Mucosa of descending colon (tissue), 3 donors: ENCODE measurements at regions not wholly inside any gene's neighbourhood (a gene's known extent, or its start where the extent isn't known, plus 50 kb on each side); places are given as distances from the start of the nearest gene placed in this dataset.

ENCODE experiments used
- ATAC-seq: fragments of 200-7000 bp; cut with Tn5 transposase; one replicate; pipeline ENCODE4 v1.9.1; 2020; ENCODE audit warnings: mild to moderate bottlenecking, moderate library complexity
- DNase-seq, 3 donors: peaks; one replicate each; pipeline ENCODE4 v3.0.0-alpha.2; 2020
- H3K36me3 ChIP-seq: fragments of 200-600 bp; one replicate; pipeline ENCODE4 v1.8.0; 2021; ENCODE audit warnings: low read depth, mild to moderate bottlenecking
- H3K4me1 ChIP-seq: fragments of 200-600 bp; one replicate; pipeline ENCODE4 v1.8.0; 2021; ENCODE audit warnings: low read depth, mild to moderate bottlenecking
- H3K4me3 ChIP-seq: fragments of 200-600 bp; one replicate; pipeline ENCODE4 v1.8.0; 2021; ENCODE audit warnings: mild to moderate bottlenecking
- H3K9me3 ChIP-seq: fragments of 200-600 bp; one replicate; pipeline ENCODE4 v1.8.0; 2021; ENCODE audit warnings: mild to moderate bottlenecking
- intact Hi-C, 2 donors: fragments of 100-400 bp; cut with DNase I in 1 of 2; cut with micrococcal nuclease in 1 of 2; formaldehyde crosslinking; loops; one replicate each; pipeline versions ENCODE4 v1.11.0 to v1.11.1; 2022; cut with DNase I, micrococcal nuclease
- TF ChIP-seq, protein P1 (sequence below): fragments of 200-600 bp; IDR thresholded peaks from one replicate; pipeline ENCODE4 v1.8.0; 2022; ENCODE audit warnings: antibody characterized with exemption, mild to moderate bottlenecking
- donor health status: DM: no; HTN: no; CAD: no; lungs with moderate emphysema.
- donor health status: DM: no; HTN: no; CAD: no.
- donor health status: DM: no; HTN: yes; CAD: no.

DNA sequence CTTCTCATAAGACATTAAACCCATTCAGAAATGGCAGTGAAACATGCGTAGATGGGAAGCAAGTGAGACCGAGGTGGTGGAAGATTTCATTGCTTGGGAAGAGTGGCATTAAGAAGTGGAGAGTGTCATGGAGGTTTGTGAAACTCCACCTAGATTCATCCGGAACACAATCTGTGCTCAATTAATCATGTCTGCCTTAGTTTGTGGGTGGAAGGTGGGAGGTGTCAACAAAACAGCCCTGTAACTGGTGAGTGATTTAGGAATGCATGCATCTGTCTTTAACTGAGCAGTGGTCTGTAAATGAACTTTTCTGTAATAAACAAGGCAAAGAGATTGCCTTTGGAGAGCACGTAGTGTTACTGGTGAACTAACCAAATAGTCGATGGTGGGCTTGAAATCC, 113.7 kb downstream of the WNT5A start:
- Histone ChIP-seq H3K36me3 (no peaks in the 10 kb centered on the region), H3K4me3 (no peak overlapping the region), H3K9me3 (no peaks in the 10 kb centered on the region), H3K4me1 (no peaks in the 10 kb centered on the region)
- DNase-seq = no peak
- TF ChIP-seq, protein P1, sequence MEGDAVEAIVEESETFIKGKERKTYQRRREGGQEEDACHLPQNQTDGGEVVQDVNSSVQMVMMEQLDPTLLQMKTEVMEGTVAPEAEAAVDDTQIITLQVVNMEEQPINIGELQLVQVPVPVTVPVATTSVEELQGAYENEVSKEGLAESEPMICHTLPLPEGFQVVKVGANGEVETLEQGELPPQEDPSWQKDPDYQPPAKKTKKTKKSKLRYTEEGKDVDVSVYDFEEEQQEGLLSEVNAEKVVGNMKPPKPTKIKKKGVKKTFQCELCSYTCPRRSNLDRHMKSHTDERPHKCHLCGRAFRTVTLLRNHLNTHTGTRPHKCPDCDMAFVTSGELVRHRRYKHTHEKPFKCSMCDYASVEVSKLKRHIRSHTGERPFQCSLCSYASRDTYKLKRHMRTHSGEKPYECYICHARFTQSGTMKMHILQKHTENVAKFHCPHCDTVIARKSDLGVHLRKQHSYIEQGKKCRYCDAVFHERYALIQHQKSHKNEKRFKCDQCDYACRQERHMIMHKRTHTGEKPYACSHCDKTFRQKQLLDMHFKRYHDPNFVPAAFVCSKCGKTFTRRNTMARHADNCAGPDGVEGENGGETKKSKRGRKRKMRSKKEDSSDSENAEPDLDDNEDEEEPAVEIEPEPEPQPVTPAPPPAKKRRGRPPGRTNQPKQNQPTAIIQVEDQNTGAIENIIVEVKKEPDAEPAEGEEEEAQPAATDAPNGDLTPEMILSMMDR = no peak
- no peak for ATAC-seq
- intact Hi-C loops = no loop called here

DNA sequence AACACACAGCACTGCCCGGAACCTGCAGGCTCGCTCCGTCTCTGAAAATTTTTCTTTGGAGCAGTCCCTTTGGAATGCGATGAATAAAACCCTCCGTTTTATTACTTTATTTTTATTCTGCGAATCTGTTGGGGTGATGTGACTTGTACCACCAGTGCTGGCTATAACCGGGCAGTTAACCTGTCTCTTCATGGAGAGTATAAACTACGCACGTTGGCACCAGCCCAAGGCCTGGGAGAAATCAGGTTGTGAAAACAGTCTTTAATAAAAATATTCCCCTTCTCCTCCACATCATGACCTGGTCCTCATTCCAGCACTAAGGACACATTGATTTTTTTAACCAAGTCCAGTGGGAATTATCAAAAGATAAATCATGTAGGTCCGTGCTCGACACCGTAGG, 116.8 kb downstream of the WNT5A start:
- Histone ChIP-seq H3K4me3 (no peak overlapping the region), H3K36me3 (no peaks in the 10 kb centered on the region), H3K9me3 (no peaks in the 10 kb centered on the region), H3K4me1 (no peaks in the 10 kb centered on the region)
- no peak for ATAC-seq
- TF ChIP-seq, protein P1 = no peak
- intact Hi-C loops = no loop called here
- no peak for DNase-seq

DNA sequence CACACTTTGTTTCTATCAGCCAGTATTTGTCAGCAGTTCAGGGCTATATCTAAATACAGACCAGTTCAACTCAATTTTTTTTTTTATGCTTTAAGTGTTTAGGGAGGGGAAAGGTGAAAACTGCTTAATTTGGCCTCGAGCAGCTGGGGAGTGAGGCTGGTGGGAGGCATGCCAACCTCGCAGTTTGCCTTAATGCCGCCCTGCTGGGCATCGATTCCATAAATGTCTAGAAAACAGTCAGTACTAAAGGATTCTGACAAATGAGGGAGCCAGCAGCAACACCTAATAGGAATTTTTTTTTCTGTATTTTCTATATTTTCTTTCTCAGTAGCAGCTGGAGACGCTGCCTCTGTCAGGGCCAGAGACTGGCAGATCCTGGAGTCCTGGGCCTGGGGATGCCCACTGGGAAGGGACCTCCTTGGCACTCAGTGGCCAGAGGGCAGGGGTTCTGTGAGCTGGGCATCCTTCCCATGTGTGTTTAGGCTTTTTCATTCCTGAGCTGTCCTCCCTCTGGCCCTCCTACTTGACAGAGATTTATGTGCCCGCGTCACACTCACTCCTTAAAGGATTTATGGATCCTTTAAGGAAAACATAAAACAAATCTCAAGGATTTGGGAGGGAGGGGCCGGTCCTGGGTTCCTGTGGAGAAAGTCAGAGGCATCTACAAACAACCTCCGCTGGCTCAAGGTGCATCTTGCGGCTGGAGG, 117.8 kb downstream of the WNT5A start:
- H3K4me3 ChIP-seq = no peak overlapping the region
- intact Hi-C loops = no loop called here
- no peak for DNase-seq
- TF ChIP-seq, protein P1 = no peak
- H3K9me3 ChIP-seq = no peaks in the 10 kb centered on the region
- H3K4me1 ChIP-seq = no peaks in the 10 kb centered on the region
- ATAC-seq = no peak
- H3K36me3 ChIP-seq = no peaks in the 10 kb centered on the region

DNA sequence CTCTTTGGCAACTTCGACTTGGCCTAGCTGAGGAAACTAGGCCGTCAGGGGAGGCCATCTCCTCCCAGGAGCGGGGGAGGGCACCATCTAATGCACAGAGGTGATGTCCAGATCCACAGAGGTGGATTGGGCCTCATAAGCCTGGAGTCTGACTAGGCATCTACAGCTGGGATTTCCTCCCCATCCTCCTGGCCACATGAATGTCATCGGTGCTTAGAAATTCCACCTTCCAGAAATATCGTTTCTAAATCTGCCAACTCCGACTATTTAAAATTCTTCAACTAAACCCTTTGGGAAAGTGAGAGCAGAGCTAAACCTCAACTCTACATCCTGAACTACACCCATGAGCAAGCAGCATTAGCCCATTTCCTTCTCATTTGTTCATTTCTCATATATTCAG, 118.7 kb downstream of the WNT5A start:
- TF ChIP-seq, protein P1 = no peak
- Histone ChIP-seq H3K4me1 (no peaks in the 10 kb centered on the region), H3K9me3 (no peaks in the 10 kb centered on the region), H3K4me3 (no peak overlapping the region), H3K36me3 (no peaks in the 10 kb centered on the region)
- ATAC-seq (no peak), DNase-seq (no peak)
- intact Hi-C loops = no loop called here

DNA sequence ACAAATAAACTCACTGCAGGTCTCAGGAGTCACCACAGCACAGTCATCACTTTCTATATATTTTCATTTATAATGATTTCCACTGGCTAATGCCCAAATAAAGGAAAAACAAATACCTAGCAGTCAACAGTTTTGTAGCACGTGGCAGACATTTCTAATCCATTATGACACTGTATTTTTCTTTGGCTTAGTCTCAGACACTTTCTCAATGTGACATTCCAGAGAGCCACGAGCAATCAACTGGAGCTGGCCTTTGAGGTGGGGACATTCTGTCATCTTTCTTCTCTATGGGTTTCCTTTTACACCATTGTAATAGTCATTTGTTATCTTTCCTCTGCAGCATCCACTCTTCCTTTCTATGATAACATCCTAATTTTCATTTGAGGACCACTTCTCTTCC, 119.7 kb downstream of the WNT5A start:
- intact Hi-C loops = no loop called here
- TF ChIP-seq, protein P1 = no peak
- Histone ChIP-seq H3K9me3 (no peaks in the 10 kb centered on the region), H3K36me3 (no peaks in the 10 kb centered on the region), H3K4me3 (no peak overlapping the region), H3K4me1 (no peaks in the 10 kb centered on the region)
- DNase-seq = no peak
- ATAC-seq = no peak

DNA sequence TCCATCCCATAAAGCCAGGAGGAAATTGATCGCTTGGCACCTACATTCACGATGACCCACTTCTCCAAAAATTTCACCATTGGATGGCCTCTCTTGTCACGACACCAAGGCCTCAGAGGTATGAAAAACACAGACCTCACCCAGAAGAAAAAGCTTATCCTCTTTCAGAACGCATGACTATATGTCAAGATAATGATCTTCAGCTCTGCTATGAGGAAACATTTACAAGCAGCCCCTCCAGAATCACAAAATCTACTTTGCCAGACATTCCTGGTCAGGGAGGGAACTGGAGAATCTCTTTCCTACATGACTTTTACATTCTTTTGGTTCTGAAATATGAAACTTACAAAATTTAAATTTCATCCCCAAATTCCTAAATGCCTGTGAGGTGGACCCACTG, 122.7 kb downstream of the WNT5A start:
- Histone ChIP-seq H3K36me3 (no peaks in the 10 kb centered on the region), H3K4me3 (no peak overlapping the region), H3K4me1 (no peaks in the 10 kb centered on the region), H3K9me3 (no peaks in the 10 kb centered on the region)
- TF ChIP-seq, protein P1 = no peak
- intact Hi-C loops = no loop called here
- no peak for DNase-seq
- ATAC-seq = no peak
